ENCODE measurements at regions not wholly inside any gene's neighbourhood (a gene's known extent, or its start where the extent isn't known, plus 50 kb on each side); places are given as distances from the start of the nearest gene placed in this dataset.
"Not testable (repeated sequence)": the region's sequence is repeated elsewhere in the genome, so short reads cannot be mapped to it uniquely, and the experiment has no call there.

DNA sequence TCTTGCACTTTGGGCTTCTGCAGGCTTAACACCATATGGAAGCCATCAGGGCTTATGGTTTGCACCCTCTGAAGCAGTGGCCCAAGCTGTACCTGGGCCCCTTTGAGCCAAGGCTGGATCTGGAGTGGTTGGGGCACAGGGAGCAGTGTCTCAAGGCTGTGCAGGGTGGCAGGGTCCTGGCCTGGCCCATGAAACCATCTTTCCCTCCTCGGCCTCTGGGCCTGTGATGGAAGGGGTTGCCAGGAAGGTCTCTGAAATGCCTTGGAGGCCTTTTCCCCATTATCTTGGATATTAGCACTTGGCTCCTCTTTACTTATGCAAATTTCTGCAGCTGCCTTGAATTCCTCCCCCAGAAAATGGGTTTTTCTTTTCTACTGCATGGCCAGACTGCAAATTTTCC lies 134.7 kb upstream of the USP9X start:
- ATAC-seq (ENCODE audit: low read depth) (no peak), DNase-seq (no peak)
- Histone ChIP-seq H3K36me3 (replicated peaks in 1 of 2; ENCODE audit: control extremely low read depth in 1 of 2, control insufficient read depth in 1 of 2, extremely low read depth in 1 of 2, insufficient read depth in 2 of 2, low read length in 1 of 2) (no peaks in the 10 kb centered on the region), H4K20me1 (ENCODE audit: control insufficient read depth, insufficient read depth, low read length, poor library complexity, severe bottlenecking) (no peaks in the 10 kb centered on the region), H3K9me3 (ENCODE audit: control extremely low read depth in 1 of 3, control insufficient read depth in 2 of 3, insufficient read depth in 1 of 3, low read length in 2 of 3) (no peaks in the 10 kb centered on the region), H3K9ac (ENCODE audit: low read length) (no peak overlapping the region), H3K79me2 (ENCODE audit: control insufficient read depth, insufficient read depth, low read length) (no peaks in the 10 kb centered on the region), H3K27ac (ENCODE audit: low read length in 2 of 2) (no peak overlapping the region), H3K4me2 (replicated peaks; ENCODE audit: low read depth, low read length, poor library complexity, severe bottlenecking) (no peak overlapping the region), H2AFZ (ENCODE audit: insufficient read depth, low read depth, low read length, poor library complexity, severe bottlenecking) (no peak overlapping the region), H3K27me3 (replicated peaks in 1 of 4; ENCODE audit: control extremely low read depth in 1 of 4, control insufficient read depth in 3 of 4, insufficient read depth in 4 of 4, low read length in 3 of 4) (no peaks in the 10 kb centered on the region), H3K4me3 (ENCODE audit: control extremely low read depth in 1 of 5, extremely low read depth in 1 of 5, insufficient read depth in 1 of 5, low read depth in 2 of 5, low read length in 4 of 5) (no peak overlapping the region), H3K4me1 (ENCODE audit: control insufficient read depth in 2 of 2, insufficient read depth in 2 of 2, low read length in 2 of 2) (peaks cover 4 to 17% of the 10 kb centered on the region in 2 donors)
- Mint-ChIP-seq H3K4me3 (no peak overlapping the region), H3K9me3 (ENCODE audit: insufficient read depth) (no peaks in the 10 kb centered on the region), H3K4me1 (peaks cover 13% of the 10 kb centered on the region), H3K27ac (no peak overlapping the region), H3K27me3 (no peaks in the 10 kb centered on the region)
- ChIA-PET CTCF (no interaction called here), POLR2A (no interaction called here)
- intact Hi-C loops (cut with micrococcal nuclease) = no loop called here
- TF ChIP-seq, protein P1, sequence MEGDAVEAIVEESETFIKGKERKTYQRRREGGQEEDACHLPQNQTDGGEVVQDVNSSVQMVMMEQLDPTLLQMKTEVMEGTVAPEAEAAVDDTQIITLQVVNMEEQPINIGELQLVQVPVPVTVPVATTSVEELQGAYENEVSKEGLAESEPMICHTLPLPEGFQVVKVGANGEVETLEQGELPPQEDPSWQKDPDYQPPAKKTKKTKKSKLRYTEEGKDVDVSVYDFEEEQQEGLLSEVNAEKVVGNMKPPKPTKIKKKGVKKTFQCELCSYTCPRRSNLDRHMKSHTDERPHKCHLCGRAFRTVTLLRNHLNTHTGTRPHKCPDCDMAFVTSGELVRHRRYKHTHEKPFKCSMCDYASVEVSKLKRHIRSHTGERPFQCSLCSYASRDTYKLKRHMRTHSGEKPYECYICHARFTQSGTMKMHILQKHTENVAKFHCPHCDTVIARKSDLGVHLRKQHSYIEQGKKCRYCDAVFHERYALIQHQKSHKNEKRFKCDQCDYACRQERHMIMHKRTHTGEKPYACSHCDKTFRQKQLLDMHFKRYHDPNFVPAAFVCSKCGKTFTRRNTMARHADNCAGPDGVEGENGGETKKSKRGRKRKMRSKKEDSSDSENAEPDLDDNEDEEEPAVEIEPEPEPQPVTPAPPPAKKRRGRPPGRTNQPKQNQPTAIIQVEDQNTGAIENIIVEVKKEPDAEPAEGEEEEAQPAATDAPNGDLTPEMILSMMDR (IDR thresholded peaks at IDR 0.05) = no peak
- TF ChIP-seq EZH2 (IDR thresholded peaks at IDR 0.05; ENCODE audit: borderline replicate concordance, insufficient read depth, low read depth, low read length, poor library complexity, severe bottlenecking) = no peak
- WGBS (ENCODE audit: insufficient coverage) = no CpG with 5 or more reads among the region's 1 CpG

DNA sequence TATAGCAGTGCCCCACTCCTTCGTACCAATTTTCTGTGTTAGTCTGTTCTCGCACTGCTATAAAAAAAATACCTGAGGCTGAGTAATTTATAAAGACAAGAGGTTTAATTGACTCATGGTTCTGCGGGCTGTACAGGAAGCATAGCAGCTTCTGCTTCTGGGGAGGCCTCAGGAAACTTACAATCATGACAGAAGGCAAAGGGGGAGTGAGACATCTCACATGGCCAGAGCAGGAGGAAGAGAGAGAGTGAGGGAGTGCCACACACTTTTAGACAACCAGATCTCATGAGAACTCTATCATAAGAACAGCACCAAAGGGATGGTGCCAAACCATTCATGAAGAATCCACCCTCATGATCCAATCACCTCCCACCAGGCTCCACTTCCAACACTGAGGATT lies 133.8 kb upstream of the USP9X start:
- H3K9ac ChIP-seq (ENCODE audit: low read length); H3K27ac Mint-ChIP-seq; H3K27me3 ChIP-seq (replicated peaks in 1 of 4; ENCODE audit: control extremely low read depth in 1 of 4, control insufficient read depth in 3 of 4, insufficient read depth in 4 of 4, low read length in 3 of 4); POLR2A ChIA-PET; H3K27me3 Mint-ChIP-seq; H3K27ac ChIP-seq (ENCODE audit: low read length in 2 of 2); H3K9me3 ChIP-seq (ENCODE audit: control extremely low read depth in 1 of 3, control insufficient read depth in 2 of 3, insufficient read depth in 1 of 3, low read length in 2 of 3); H3K4me2 ChIP-seq (replicated peaks; ENCODE audit: low read depth, low read length, poor library complexity, severe bottlenecking); H3K36me3 ChIP-seq (replicated peaks in 1 of 2; ENCODE audit: control extremely low read depth in 1 of 2, control insufficient read depth in 1 of 2, extremely low read depth in 1 of 2, insufficient read depth in 2 of 2, low read length in 1 of 2); intact Hi-C loops (cut with micrococcal nuclease); H2AFZ ChIP-seq (ENCODE audit: insufficient read depth, low read depth, low read length, poor library complexity, severe bottlenecking); H3K4me3 ChIP-seq (ENCODE audit: control extremely low read depth in 1 of 5, extremely low read depth in 1 of 5, insufficient read depth in 1 of 5, low read depth in 2 of 5, low read length in 4 of 5); ATAC-seq (ENCODE audit: low read depth); H4K20me1 ChIP-seq (ENCODE audit: control insufficient read depth, insufficient read depth, low read length, poor library complexity, severe bottlenecking); DNase-seq; CTCF ChIA-PET; H3K9me3 Mint-ChIP-seq (ENCODE audit: insufficient read depth); H3K79me2 ChIP-seq (ENCODE audit: control insufficient read depth, insufficient read depth, low read length): not testable (repeated sequence)
- Mint-ChIP-seq H3K4me1 (peaks cover 13% of the 10 kb centered on the region), H3K4me3 (peak overlapping the region; percentile 29)
- no CpG with 5 or more reads among the region's 3 CpGs for WGBS (ENCODE audit: insufficient coverage)
- H3K4me1 ChIP-seq (ENCODE audit: control insufficient read depth in 2 of 2, insufficient read depth in 2 of 2, low read length in 2 of 2) = peaks cover 4 to 17% of the 10 kb centered on the region in 2 donors

All from B cell (primary cell).